Fibroblast of pulmonary artery (primary cell): ENCODE measurements at regions not wholly inside any gene's neighbourhood (a gene's known extent, or its start where the extent isn't known, plus 50 kb on each side); places are given as distances from the start of the nearest gene placed in this dataset.

Source experiments
- DNase-seq: peaks from one replicate; pipeline ENCODE4 v3.0.0-alpha.2; 2010; ENCODE audit warnings: low read depth
- H3K4me3 ChIP-seq: replicated peaks from 2 replicates; pipeline ENCODE4 v1.5.1; 2011; ENCODE audit warnings: low read depth, mild to moderate bottlenecking, control low read depth, low read length, moderate library complexity
- TF ChIP-seq, protein P1 (sequence below): IDR thresholded peaks from 2 replicates; pipeline ENCODE4 v1.5.1; 2011; ENCODE audit warnings: mild to moderate bottlenecking, control low read depth, low read length, inconsistent platforms; ENCODE audit errors: missing control alignments

DNA sequence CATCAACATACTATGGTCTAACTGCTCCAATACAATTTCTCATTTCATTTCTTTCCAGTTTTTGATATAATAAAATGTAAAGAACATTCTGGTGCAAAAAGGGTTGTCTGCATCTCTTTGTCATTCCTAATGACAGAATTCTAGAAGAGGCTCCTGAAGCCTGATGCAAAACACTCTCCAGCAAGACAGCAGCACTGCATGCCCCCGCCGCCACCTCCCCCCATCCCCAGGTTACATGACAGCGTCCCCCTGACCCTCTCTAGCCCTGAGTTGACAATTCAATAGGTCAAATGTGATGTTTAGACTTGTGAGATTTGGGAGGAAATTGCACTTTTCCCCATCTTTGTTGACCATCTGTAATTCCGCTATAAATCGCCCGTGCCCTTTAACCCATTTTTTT lies 64.6 kb upstream of the C1orf21 start:
- TF ChIP-seq, protein P1, sequence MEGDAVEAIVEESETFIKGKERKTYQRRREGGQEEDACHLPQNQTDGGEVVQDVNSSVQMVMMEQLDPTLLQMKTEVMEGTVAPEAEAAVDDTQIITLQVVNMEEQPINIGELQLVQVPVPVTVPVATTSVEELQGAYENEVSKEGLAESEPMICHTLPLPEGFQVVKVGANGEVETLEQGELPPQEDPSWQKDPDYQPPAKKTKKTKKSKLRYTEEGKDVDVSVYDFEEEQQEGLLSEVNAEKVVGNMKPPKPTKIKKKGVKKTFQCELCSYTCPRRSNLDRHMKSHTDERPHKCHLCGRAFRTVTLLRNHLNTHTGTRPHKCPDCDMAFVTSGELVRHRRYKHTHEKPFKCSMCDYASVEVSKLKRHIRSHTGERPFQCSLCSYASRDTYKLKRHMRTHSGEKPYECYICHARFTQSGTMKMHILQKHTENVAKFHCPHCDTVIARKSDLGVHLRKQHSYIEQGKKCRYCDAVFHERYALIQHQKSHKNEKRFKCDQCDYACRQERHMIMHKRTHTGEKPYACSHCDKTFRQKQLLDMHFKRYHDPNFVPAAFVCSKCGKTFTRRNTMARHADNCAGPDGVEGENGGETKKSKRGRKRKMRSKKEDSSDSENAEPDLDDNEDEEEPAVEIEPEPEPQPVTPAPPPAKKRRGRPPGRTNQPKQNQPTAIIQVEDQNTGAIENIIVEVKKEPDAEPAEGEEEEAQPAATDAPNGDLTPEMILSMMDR: no peak
- H3K4me3 ChIP-seq: no peak overlapping the region
- no peak for DNase-seq

DNA sequence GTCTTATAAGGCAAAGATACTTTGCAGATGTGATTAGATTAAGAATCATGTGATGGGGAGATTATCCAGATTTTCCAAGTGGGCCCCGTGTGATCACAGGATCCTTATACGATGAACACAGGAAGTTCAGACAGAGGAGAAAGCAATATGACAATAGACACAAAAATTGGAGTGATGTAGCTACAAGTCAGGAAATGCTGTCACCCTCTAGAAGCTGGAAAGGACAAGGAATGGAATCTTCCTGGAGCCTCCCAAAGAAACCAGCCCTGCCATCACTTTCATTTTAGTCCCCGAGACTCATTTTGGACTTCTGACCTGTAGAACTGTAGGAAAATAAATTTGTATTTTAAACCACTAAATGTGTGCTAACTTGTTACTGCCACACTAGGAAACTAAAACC lies 61.9 kb upstream of the C1orf21 start:
- TF ChIP-seq, protein P1: no peak
- H3K4me3 ChIP-seq: no peak overlapping the region
- DNase-seq: no peak

DNA sequence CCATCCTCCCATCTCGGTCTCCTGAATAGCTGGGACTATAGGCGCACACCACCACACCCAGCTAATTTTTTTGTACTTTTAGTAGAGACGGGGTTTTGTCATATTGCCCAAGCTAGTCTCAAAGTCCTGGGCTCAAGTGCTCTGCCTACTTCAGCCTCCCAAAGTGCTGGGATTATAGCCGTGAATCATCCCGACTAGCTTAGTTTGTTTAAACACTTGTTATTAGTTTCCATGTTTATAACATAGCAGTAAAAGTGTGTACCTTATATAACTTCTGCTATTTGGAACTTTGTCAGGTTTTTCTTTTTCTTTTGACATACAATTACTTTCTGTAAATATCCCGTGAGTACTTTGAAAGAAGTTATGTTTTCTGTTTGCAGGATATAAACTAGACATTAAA lies 60.6 kb upstream of the C1orf21 start:
- no peak for DNase-seq
- TF ChIP-seq, protein P1: no peak
- H3K4me3 ChIP-seq: no peak overlapping the region

DNA sequence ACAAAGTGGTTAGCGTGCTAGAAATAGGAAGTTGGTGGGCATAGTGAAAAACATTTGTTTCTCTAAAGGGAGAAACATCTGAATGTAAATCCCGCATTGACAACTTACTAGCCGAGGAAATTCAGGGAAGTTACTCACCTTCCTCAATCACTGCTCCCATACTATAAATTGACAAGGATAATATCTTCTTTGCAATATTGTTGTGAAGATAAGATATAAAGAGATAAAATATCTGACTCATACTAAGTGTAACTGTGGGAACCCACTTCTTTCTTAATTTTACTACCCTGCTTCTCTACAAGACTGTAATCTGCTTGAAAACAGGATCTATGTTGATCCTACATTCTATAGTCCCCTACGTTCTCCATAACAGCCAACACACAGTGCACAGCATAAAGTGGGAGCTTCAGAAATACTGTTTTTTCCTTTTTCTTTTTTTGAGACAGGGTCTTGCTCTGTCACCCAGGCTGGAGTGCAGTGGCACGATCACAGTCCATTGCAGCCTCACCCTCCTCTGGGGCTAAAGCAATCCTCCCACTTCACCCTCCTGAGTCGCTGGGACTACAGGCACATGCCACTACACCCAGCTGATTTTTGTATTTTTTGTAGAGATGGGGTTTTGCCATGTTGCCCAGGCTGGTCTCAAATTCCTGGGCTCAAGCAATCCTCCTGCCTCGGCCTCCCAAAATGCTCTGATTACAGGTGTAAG lies 57.4 kb upstream of the C1orf21 start:
- TF ChIP-seq, protein P1: no peak
- H3K4me3 ChIP-seq: no peak overlapping the region
- no peak for DNase-seq

DNA sequence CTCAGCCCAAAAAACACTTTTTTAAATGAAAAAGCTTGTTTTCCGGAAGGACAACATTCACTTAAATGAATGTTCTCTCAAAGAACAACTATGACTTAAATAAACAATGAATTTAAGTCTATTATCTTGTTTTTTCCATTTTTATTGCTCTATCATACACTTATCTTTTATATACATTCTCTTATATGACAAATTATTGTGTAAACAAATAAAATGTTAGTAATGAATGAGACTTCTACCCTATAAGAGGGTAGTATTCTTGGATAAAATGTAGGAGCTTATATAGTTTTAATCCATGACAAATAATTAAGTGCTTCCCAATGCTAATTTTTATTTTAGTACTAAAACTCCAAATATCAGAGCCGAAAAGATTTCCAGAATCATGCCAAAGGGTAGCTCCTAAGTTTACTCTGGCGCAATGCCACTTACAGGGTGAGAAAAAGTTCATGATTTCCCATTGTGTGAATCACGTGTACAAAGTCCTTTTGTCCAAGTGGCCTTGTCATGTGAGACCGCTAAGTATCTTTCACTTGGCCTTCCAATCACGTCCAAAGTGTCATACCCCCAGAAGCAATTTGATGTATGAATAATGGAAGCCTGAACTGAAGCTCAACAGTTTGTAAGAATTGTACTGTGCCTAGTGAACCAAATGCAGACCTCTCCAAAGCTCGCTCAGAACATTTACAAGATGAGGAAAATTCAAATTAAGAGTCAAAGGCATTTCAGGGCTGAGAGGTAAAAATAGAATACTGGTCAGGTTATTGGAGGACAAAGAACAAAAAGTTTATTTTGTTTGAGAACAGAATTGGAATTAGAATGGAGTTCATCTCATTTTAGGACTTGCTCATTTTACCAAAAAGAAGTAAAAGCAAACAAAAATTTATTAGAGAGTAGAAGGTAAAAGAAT lies 56.6 kb upstream of the C1orf21 start:
- no peak overlapping the region for H3K4me3 ChIP-seq
- TF ChIP-seq, protein P1: no peak
- DNase-seq: peak; percentile 7

DNA sequence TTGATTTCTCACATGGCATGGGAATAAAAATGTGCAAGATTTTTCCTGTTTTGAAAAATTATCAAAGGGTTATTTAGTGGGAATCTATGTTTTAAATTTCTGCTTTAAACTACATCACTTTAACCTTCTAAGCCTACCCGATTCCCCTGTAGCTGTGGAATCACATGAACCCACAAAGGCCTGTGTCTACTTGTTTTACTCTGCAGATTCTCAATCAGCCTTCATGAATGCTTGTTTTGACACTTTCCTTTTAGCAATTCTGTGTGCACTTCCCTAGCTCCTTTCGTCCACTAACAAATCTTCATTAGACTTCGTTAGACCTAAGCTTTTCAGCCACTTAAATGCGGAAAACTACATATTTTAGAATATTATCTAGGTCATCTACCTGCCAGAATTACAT lies 56.0 kb upstream of the C1orf21 start:
- TF ChIP-seq, protein P1: no peak
- DNase-seq: no peak
- no peak overlapping the region for H3K4me3 ChIP-seq
